GM18861 (cell line): ENCODE measurements at regions not wholly inside any gene's neighbourhood (a gene's known extent, or its start where the extent isn't known, plus 50 kb on each side); places are given as distances from the start of the nearest gene placed in this dataset.

Experiments used
- ATAC-seq: cut with Tn5 transposase; IDR thresholded peaks from one replicate; pipeline ENCODE4 v1.9.1; 2021; ENCODE audit not compliant: unreplicated experiment

DNA sequence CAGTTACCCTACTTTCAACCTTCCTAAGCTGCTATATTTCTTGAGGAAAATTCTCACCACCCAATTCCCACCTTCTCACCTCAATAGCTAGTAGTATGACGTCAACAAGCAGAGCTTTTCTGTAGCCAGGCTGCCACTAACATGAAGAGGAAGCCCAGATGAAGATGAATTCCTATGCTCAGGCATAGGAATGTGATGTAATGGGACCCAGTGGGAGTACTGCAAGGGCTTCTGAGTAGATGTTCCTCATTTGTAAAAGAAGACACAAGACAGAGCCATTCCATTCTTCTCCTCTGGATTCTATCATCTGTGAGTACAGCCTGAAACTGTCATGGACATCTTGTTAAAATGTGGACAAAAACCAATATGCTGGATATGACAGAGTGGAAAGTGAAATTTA, 81.6 kb upstream of the KLF3 start:
- no peak for ATAC-seq

DNA sequence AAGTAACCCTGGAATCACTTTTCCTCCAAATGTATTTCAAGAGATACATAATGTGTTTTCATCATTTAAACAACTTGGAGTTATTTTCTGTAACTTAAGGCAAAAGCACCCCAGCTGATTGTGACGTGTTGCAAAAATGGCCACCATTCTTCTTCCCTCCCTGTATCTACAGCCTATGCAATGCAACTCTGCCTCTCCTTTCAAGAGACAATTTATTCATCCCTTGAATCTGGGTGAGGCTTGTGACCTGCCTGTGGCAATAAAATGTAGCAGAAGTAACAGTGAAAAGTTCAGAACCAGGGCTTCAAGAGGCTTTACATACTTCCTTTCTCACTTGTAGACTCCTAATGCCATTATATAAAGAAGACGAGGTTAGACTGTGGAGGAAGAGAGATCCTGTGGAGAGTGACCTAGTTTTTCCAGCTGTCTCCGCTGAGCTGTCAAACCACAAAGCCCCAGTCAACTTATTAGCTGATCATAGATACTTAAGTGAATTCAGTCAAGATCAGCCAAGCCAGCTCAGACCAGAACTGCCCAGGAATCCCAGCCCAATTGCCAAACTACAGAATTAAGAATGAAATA, 81.0 kb upstream of the KLF3 start:
- no peak for ATAC-seq

DNA sequence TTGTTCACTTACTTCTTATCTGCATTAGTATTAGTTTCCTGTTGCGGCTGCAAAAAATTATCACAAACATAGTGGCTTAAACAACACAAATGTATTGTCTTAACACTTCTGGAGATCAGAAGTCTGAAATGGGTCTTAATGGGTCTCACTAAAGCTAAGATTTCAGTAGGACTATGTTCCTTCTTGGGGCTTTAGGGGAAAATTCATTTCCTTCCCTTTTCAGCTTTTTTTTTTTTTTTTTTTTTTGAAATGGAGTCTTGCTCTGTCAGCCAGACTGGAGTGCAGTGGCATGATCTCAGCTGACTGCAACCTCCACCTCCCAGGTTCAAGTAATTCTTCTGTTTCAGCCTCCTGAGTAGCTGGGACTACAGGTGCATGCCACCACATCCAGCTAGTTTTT, 78.1 kb upstream of the KLF3 start:
- no peak for ATAC-seq

GRCh38 chr4:38587106-38587505, 76.9 kb upstream of the KLF3 start:
- no peak for ATAC-seq

GRCh38 chr4:38590046-38590445, 74.0 kb upstream of the KLF3 start:
- ATAC-seq: no peak

DNA sequence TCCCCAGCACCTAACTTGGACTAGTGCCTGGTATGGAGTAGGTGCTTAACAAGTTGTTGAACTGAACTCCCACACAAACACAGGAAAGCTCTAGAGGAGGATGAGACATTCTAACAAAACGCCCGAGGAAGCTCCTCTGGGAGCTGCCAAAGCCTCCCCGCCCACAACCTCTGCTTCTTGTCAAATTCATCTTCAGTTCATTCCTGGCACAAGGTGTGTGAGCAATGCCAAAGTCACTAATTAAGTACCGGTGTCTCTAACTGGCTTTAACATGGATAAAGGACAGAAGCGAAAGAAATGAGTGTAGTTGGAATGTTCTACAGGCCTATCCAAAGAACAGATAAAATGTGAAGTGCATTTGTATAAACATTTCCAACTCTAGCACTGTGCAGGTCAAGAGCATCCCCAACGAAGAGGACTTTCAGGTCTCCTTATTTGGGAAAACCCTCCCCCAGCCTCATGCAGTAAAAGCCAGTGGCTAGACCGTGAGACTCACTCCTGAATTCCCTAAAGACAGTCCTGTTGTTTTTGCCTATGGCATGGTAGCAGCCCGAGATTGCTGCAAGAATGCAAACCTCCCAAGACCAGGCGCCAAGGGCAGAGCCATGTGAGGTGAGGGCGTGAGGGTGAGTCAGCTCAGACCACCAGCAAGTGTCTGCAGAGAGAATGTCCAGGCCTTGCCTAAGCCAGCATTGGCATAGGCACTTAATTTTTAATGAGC, 72.2 kb upstream of the KLF3 start:
- ATAC-seq: no peak

GRCh38 chr4:38598489-38598888, 65.5 kb upstream of the KLF3 start:
- ATAC-seq: no peak

DNA sequence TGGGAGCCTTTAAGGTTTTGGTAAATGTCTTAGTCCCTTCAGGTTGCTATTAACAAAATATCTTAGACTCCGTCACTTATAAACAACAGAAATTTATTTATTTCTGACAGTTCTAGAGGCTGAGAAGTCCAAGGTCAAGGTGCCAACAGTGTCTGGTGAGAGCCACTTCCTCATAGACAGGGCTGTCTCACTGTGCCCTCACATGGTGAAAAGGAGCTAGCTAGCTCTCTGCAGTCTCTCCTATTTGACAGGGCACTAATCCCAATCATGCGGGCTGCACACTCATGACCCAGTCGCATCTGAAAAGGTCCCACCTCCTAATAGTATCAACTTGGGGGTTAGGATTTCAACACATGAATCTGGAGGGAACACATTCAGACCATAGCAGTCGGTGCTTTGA, 63.4 kb upstream of the KLF3 start:
- ATAC-seq: no peak

DNA sequence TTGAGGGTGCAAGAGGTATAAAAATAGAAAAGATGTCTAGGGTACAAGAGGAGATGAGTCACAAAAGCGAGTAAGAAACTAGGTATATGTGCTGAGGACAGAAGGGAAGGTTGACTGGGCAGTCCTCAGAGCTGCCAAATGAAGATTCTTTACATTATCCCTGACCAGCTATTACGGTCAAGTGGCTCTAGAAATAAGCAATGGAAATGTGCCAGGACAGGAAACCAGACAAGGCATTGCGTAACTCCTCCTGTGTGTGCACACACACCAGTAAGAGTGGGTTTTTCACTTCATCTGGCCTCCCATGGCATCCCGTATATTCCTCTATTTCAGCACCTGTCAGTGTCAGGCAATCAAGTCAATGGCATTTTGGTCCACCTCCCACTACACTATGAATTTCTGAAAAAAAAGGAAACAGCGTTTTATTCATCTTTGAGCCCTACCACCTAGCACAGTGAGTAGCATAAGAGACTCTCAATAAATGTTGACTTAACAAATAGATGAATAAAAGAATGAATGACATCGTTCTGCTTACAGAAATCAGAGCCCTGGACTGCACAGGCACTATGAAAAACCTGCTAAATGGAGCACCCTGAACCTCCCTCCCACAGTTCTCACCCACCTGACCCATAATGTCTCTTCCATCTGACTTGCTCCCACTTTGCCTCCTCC, 62.6 kb upstream of the KLF3 start:
- ATAC-seq: no peak

DNA sequence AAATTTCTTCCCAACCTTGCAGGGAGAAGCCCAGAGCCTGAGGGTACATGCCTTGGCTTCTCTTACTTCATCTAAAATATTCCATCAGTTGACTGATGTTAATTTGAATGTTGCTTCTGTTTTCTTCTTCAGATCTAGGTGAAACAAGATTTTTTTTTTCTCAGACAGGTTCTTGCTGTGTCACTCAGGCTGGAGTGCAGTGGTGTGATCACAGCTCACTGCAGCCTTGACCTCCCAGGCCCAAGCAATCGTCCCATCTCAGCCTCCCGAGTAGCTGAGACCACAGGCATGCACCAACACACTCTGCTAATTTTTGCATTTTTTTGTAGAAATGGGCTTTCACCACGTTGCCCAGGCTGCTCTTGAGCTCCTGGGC, 62.1 kb upstream of the KLF3 start:
- ATAC-seq: no peak

DNA sequence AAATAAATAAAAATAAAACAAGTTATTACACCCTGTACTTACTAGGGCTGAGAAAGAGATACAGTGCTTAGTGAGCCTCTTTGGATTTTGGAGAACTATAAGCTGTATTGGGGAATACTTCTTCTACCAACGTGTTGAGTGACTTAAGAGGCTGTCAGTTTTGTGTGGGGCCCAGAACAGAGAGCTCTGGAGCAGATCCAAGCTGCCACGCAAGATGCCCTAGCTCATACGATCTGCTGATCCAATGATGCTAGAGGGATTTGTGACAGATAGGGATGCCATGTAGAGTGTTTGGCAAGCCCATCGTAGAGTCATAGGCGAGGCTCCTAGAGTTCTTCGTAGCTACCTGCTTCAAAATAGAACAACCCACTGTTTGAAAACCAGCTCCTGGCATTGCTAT, 60.3 kb upstream of the KLF3 start:
- no peak for ATAC-seq

GRCh38 chr4:38605181-38605752, 58.7 kb upstream of the KLF3 start:
- ATAC-seq: no peak

GRCh38 chr4:38605753-38606586, 58.0 kb upstream of the KLF3 start:
- ATAC-seq: no peak

DNA sequence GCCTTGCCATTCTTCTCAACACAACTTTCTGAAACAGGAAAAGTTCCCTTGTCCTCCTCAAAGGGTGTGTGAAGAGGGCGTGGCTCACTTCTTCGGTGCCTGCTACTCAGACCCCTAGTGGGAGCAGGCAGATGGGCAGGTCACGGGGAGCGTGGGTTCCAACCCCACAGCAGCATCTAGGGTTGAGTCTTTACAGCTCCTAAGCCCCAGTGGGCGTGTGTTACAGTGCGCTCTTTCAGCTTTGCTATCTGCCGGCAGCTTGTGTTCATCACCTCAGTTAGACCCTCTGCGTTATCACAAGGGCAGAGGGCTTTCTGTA, 57.5 kb upstream of the KLF3 start:
- no peak for ATAC-seq

DNA sequence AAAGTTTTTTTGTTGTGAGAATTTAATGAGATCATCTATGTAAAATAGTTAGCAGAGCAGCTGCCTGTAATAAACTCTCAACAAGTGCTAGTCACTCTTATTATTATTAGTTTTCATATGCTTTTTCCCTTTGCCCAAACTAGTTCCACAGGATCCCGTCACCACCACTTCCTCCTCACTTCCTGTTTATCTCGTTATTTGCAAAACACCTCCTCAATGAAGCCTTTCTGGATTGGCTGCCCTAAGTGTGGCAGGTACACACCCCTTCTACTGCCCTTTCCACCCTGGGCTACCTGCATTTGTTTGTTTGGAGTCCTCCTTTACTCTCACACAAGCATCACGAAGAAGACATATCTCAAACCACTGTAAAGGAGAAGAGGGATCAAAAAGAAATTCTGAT, 54.4 kb upstream of the KLF3 start:
- no peak for ATAC-seq

DNA sequence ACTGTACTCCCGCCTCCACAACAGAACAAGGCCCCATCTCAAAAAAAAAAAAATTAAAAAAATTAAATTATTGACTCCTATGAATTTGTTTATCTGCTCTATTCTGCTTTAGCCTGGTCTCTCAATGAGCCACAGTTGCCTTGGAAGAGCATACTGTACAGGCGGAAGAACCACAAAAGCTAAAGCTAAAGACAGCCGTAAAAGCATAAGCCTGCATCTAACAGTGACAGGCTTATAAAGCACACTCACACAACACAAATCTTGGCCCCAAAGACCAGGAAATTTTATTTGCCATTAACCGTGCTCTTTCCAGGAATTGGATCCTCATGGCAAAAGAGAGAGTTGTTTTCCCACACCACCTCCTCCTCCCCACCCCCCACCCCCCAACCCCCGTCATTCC, 53.5 kb upstream of the KLF3 start:
- no peak for ATAC-seq

- ATAC-seq: no peak
These were observed 53.0 kb upstream of the KLF3 start for GRCh38 chr4:38610966-38611431.

- ATAC-seq: no peak
These were observed 52.3 kb upstream of the KLF3 start for GRCh38 chr4:38611676-38612075.

- no peak for ATAC-seq
These were observed 51.2 kb upstream of the KLF3 start for GRCh38 chr4:38612646-38613414.
